ENCODE measurements at regions not wholly inside any gene's neighbourhood (a gene's known extent, or its start where the extent isn't known, plus 50 kb on each side); places are given as distances from the start of the nearest gene placed in this dataset.

- no peaks in the 10 kb centered on the region for H3K79me1 ChIP-seq (ENCODE audit: low read depth in 1 of 2, low read length in 2 of 2)
- TF ChIP-seq CEBPB (IDR thresholded peaks at IDR 0.05; ENCODE audit: low read depth, low read length) (no peak), SMC3 (IDR thresholded peaks at IDR 0.05; ENCODE audit: low read depth, low read length) (no peak), CTCF (conservative IDR thresholded peaks at IDR 0.05; ENCODE audit: low read depth, low read length) (no peak), MAZ (IDR thresholded peaks at IDR 0.05; ENCODE audit: borderline replicate concordance, low read depth, low read length) (no peak), NFE2L2 (IDR thresholded peaks at IDR 0.05; ENCODE audit: low read depth, low read length) (no peak), POLR2A (IDR thresholded peaks at IDR 0.05; ENCODE audit: low read depth, low read length) (no peak), FOS (IDR thresholded peaks at IDR 0.05; ENCODE audit: low read depth, low read length) (no peak), MAFK (IDR thresholded peaks at IDR 0.05; ENCODE audit: low read depth, low read length) (no peak), CHD1 (IDR thresholded peaks at IDR 0.05; ENCODE audit: low read depth, low read length) (no peak), BHLHE40 (IDR thresholded peaks at IDR 0.05; ENCODE audit: low read depth, low read length) (no peak), MXI1 (IDR thresholded peaks at IDR 0.05; ENCODE audit: borderline replicate concordance, low read depth, low read length) (no peak), RAD21 (IDR thresholded peaks at IDR 0.05; ENCODE audit: low read length) (no peak), RCOR1 (IDR thresholded peaks at IDR 0.05; ENCODE audit: insufficient replicate concordance, low read length) (no peak), RFX5 (IDR thresholded peaks at IDR 0.05; ENCODE audit: low read depth, low read length) (no peak)
- TF ChIP-seq, protein P1, sequence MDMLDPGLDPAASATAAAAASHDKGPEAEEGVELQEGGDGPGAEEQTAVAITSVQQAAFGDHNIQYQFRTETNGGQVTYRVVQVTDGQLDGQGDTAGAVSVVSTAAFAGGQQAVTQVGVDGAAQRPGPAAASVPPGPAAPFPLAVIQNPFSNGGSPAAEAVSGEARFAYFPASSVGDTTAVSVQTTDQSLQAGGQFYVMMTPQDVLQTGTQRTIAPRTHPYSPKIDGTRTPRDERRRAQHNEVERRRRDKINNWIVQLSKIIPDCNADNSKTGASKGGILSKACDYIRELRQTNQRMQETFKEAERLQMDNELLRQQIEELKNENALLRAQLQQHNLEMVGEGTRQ (IDR thresholded peaks at IDR 0.05; ENCODE audit: low read depth, low read length): no peak
- TF ChIP-seq, protein P2, sequence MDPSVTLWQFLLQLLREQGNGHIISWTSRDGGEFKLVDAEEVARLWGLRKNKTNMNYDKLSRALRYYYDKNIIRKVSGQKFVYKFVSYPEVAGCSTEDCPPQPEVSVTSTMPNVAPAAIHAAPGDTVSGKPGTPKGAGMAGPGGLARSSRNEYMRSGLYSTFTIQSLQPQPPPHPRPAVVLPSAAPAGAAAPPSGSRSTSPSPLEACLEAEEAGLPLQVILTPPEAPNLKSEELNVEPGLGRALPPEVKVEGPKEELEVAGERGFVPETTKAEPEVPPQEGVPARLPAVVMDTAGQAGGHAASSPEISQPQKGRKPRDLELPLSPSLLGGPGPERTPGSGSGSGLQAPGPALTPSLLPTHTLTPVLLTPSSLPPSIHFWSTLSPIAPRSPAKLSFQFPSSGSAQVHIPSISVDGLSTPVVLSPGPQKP (IDR thresholded peaks at IDR 0.05; ENCODE audit: borderline replicate concordance, low read depth, low read length): no peak
- H2BK15ac ChIP-seq (ENCODE audit: low read depth, low read length): no peak overlapping the region
- no peak overlapping the region for H2BK120ac ChIP-seq (ENCODE audit: low read depth, low read length)
- ChIA-PET POLR2A (ENCODE audit: unreplicated experiment) (no interaction called here), CTCF (no interaction called here)
- no peak overlapping the region for H2AK9ac ChIP-seq (replicated peaks; ENCODE audit: low read depth, low read length, poor library complexity)
- H2AK5ac ChIP-seq (ENCODE audit: low read depth, low read length): no peak overlapping the region
- in situ Hi-C loops (cut with MboI; ENCODE audit: low sequenced_read_pairs): no loop called here
- DNase-seq (no peak), ATAC-seq (ENCODE audit: low read depth) (no peak)
- H3K9me1 ChIP-seq (ENCODE audit: insufficient read depth, low read length): no peaks in the 10 kb centered on the region
- no peaks in the 10 kb centered on the region for H4K20me1 ChIP-seq (ENCODE audit: insufficient read depth, low read length)
- no peaks in the 10 kb centered on the region for H3K9me3 ChIP-seq (ENCODE audit: control insufficient read depth, insufficient read depth, low read length)
- no peak overlapping the region for H4K91ac ChIP-seq (ENCODE audit: insufficient read depth, low read depth, low read length)
- intact Hi-C loops (cut with micrococcal nuclease): no loop called here
- 33% methylated on average over 3 of the region's 3 CpGs; no CpG with 5 or more reads in 1 of the 2 experiments for WGBS, 2 experiments (ENCODE audit: extremely low coverage in 2 of 2, insufficient read length in 1 of 2)
- H2AFZ ChIP-seq (replicated peaks; ENCODE audit: low read length, poor library complexity): no peak overlapping the region
- H3K14ac ChIP-seq (replicated peaks; ENCODE audit: low read depth, low read length): no peak overlapping the region
- no peak overlapping the region for H3K27ac ChIP-seq (ENCODE audit: insufficient read depth, low read length)
- H3K9ac ChIP-seq (ENCODE audit: low read depth, low read length): no peak overlapping the region
- no TSS peak for BruUV-seq (replicated peaks)
- no peak overlapping the region for H4K5ac ChIP-seq (ENCODE audit: low read depth, low read length)
- H3K4me1 ChIP-seq (ENCODE audit: control insufficient read depth, insufficient read depth, low read length): no peaks in the 10 kb centered on the region
- H3K4ac ChIP-seq (ENCODE audit: low read depth, low read length): no peak overlapping the region
- dilution Hi-C loops (cut with HindIII; ENCODE audit: low sequenced_read_pairs, unreplicated experiment): no loop called here
- no peak overlapping the region for H4K8ac ChIP-seq (ENCODE audit: low read depth in 2 of 2, low read length in 2 of 2)
- H3K4me2 ChIP-seq (ENCODE audit: low read depth, low read length): no peak overlapping the region
- H3K18ac ChIP-seq (ENCODE audit: low read depth, low read length): no peak overlapping the region
- H3K36me3 ChIP-seq (ENCODE audit: control insufficient read depth, insufficient read depth, low read length): no peaks in the 10 kb centered on the region
- H2BK5ac ChIP-seq (ENCODE audit: low read depth, low read length, poor library complexity, severe bottlenecking): no peak overlapping the region
- H3K4me3 ChIP-seq (ENCODE audit: insufficient read depth, low read depth, low read length): no peak overlapping the region
- H3K56ac ChIP-seq (ENCODE audit: extremely low read depth, insufficient read depth, low read length): no peak overlapping the region
- H3K23ac ChIP-seq (ENCODE audit: low read depth, low read length): no peak overlapping the region
- no peak overlapping the region for H2BK20ac ChIP-seq (ENCODE audit: low read depth, low read length)
- no peaks in the 10 kb centered on the region for H3K27me3 ChIP-seq (ENCODE audit: control insufficient read depth, insufficient read depth, low read length)
Observed at GRCh38 chr2:102942107-102942506, 180.3 kb downstream of the TMEM182 start.
